ENCODE measurements at regions not wholly inside any gene's neighbourhood (a gene's known extent, or its start where the extent isn't known, plus 50 kb on each side); places are given as distances from the start of the nearest gene placed in this dataset.

DNA sequence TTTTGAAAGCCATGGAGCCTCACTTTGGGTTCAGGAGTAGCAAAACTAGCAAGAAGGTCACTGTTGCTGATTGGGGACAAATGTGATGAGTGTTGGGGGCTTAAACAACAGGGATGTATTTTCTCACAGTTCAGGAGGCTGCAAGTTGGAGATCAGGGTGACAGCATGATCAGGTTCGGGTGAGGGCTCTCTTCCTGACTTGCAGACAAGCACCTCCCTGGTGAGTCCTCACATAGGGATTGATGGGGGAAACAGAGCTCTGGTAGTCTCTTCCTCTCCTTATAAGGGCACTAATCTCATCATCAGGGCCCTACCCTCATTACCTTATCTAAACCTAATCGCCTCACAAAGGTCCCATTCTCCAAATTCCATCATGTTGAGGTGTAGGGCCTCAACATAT is 179.2 kb downstream of the TSHZ3 start:
- TF ChIP-seq CTCF (conservative IDR thresholded peaks at IDR 0.05; ENCODE audit: low read length) (no peak), EZH2phosphoT487 (IDR thresholded peaks at IDR 0.05; ENCODE audit: borderline replicate concordance, low read depth, low read length) (no peak)
